GM19238 (cell line): ENCODE measurements at regions not wholly inside any gene's neighbourhood (a gene's known extent, or its start where the extent isn't known, plus 50 kb on each side); places are given as distances from the start of the nearest gene placed in this dataset.

Source experiments
- DNase-seq: peaks from one replicate; pipeline ENCODE4 v3.0.0; 2011; ENCODE audit warnings: low spot score; ENCODE audit not compliant: insufficient read length

DNA sequence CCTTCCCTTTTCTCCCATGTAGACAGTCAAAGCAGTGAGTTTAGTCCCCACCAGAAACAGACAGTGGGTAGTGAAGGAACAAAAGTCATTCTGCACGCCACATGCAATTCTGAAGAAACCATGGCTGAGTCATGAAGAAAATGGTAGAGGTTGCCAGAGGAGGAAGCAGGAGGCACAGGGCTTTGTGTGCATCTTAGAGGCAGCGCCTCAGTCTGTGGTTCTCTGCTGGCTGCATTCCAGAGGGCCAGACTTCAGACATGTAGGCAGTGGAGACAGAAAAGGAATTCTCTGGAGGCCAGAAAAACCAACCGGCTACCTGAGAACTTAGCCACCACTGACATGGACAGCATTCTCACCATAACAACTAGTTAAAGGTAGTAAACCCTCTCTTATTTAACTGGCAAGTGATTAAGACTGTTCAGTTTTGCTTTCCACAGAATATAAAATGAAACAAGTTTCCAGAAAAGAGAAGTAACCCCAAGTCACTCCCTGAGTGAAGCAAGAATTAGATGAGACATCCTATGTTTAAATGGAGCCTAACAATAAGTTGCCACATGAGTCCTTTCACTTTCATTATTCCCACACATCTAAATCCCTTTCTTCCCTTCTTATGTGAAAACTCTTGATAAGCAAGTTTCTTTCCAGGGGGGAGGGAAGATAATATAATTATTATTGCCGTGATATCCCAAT, 556.1 kb downstream of the SOX6 start:
- no peak for DNase-seq

DNA sequence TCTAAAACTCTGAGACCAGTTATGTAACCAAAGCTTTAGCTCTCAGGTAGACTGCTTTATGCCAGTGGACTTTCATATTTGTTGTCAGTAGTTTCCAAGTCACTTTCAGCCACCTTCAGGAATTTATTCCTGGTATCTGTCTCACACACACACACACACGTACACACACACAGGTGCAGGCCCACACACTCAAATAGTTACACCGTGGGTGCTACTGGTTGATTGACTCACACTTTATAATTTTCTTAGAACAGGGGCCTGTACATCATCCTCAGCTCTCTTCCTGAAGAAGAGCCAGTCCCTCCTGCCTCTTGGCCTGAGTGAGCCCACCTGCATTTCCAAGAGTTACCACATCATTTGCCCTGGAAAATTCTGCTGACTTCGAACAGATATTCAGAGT, 555.2 kb downstream of the SOX6 start:
- no peak for DNase-seq

DNA sequence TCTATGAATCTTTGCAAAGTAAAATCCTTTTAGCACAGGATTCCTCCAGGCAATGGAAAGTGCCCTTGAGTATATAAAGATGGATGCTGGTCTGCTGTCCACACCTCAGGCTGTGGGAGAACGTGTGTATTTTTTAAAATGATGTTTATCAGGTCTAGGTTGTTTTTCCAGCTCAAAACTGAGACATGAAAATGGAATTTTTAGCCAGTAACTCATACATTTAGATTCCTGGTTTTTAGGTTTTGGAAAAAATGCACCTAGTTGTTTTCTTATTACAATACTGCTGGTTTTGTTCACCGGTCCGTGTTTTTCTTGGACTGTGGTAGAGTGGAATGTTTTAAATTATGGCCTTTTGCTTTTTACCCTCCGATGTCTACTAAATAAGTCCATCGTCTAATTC, 554.7 kb downstream of the SOX6 start:
- no peak for DNase-seq

DNA sequence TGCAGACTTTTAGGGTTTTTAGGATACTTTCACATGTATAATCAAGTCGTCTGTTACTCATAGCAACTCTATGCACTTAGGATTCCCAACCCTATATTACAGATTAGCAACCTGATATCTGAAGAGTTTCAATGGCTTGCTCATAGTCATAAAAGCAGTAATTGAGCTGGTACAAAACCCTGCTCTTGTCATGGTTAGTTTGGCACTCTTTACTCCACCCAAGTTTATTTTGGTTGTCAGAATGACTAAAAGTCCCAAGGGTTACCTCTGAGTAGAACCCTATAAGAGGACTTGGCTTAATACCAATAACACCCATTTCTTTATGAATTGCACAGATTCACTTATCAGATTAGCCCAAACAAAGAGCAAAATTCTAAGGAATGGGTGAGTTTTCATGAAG, 550.6 kb downstream of the SOX6 start:
- DNase-seq: no peak

DNA sequence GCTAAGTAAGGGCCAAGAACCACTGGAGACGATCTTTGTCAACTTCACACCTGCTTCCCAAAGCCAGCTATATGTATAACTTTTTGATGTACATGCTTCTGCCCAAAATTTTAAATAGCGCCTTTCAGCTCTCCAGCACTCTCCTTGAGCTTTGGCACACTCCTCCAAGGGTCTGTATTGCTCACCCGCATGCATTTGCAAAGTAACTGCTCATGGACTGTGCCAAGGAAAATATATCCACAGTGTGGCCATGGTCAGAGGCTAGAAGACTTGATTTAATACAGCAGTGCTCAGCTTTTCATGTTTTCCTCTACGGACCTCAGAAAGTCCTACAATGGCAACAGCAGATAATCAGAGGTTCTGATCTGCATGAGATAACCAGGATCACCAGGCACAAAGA, 550.1 kb downstream of the SOX6 start:
- DNase-seq: no peak

DNA sequence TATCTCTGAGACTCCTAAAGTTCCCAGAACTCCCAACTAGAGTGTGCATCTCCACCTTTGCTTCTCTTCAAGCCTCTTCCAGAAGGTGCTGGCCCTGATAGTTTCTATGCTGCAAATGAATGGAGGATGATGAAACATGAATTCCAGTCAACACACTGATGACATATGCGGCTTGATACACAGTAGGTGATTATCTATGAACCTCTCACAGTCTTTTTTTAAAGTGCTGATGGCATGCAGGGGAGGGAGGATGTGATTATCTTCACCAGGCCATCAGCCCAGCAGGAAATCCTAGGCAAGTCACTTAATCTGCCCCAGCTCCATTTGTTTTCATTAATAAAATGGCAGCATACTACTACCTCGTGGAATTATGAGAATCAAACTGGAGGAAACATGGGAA, 548.5 kb downstream of the SOX6 start:
- DNase-seq: no peak

DNA sequence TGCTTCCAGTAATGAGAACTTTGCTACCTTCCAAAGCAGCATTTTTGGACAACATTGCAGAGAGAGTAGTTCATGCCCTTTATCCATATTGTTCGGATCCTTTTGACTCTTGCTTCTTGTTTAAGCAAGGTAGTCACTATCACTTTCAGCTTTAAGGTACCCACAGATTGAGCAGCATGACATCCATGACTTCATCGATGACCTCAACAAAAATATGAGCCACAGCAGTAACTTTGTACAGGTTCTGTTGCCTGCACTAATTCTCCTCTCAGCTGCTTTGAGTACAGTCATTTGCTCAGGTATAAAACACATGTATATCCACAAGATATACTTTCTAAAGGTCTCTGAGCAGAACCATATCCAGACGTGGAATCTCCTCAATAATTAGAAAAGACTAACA, 546.3 kb downstream of the SOX6 start:
- DNase-seq: no peak

DNA sequence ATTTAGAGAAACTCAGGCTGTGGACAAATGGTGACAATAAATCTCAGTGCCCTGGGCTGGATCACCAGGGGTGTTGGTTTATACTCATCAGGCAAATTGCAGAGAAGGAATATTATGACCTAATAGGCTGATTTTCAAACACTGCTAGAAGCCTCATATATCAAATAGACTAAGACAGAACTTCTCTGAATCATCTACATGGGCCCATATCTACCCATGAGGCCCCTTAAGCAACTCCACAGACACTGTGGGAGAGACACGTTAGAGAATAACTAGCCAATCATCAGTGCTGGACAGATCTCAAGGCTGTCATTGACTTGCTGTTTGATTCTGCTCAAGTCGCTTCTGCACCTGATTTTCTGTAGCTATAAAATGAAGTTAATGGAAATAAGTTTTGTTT, 545.8 kb downstream of the SOX6 start:
- no peak for DNase-seq

DNA sequence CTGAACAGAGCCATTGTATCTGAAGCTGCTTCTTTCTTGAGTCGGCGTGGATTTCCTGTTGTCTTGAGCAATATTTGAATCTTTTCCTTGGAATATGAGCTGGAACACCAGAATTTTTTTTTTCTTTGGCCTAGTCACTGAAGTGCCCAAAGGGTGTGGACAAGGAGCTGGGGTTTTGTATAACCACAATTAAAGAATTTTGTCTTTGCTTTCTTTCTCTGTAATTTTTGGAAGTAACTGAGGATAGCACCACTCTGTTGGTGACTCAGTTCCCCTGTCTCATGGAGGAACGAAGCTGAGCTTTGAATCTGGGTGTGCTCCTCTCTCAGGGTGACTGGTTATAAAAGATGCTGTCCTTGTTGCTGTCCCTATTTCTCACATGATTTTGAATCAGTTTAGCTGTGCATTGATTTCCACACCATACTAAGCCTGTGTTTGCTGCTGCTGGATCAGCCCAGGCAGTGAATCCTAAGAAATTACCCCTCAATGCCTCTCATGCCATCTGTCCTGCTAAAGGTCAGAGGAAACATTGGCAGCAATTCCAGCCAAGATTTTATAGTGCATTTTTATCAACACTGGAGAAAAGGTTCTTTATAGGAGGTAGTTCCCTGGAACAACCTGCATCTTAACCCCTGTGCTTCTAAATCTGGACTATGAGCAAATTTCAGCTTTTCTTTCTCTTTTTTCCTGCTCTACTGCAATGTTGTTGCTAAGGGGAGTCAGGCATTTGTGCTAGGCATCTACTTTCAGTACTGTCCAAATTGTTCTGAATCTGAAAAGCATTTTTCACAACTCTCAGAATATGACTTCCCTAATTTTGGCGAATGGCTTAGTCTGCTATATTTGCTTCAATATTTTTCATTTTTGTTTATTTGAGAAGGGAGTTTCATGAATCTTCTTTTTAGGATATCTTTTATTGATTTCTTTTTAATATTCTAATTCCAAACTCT, 540.8 kb downstream of the SOX6 start:
- no peak for DNase-seq

DNA sequence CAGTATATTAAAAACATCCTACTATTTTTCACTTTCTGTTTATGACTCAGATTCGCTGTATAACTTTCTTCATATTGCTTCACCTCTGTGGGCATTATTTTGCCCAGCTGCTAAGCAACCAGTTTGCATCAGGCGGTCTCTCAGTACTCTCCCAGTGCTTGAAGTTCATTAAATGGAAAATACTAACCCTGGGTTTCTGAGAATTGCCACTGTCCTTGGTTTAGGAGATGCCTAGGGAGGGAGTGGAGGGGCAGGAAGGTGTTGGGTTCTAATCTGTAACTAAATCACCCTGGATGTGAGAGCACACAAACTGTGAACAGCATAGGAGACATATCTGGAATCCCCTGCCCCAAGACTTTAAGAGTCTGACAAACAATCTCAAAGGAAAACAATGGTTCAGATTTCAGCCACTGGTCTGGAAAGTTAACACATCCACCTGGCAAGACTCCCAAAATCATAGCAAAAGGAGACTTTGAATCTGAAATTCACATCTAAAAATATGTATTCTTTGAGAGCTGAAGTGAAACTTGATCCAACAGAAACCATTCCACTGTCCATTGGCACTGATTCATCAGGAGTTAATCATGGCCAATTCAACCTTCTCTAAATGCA, 540.0 kb downstream of the SOX6 start:
- DNase-seq: no peak

DNA sequence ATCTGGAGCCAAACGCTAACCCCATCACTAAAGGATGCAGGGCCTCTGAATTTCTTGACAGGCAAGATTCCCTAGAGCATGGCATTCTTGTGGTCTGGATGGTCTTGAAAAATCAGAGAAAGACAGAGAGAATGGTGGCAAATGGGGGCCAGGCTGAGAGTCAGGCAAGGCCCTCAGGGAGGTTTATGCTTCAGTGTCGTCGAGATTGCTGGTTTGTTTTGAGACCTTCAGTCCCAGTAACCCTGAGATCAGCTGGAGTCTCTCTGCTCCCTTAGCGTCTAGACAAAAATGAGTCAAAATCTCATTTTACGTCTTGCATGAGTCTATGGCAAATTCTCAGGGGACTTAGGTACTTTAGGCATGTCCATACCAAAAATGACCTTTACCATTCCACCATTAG, 539.3 kb downstream of the SOX6 start:
- DNase-seq: no peak

DNA sequence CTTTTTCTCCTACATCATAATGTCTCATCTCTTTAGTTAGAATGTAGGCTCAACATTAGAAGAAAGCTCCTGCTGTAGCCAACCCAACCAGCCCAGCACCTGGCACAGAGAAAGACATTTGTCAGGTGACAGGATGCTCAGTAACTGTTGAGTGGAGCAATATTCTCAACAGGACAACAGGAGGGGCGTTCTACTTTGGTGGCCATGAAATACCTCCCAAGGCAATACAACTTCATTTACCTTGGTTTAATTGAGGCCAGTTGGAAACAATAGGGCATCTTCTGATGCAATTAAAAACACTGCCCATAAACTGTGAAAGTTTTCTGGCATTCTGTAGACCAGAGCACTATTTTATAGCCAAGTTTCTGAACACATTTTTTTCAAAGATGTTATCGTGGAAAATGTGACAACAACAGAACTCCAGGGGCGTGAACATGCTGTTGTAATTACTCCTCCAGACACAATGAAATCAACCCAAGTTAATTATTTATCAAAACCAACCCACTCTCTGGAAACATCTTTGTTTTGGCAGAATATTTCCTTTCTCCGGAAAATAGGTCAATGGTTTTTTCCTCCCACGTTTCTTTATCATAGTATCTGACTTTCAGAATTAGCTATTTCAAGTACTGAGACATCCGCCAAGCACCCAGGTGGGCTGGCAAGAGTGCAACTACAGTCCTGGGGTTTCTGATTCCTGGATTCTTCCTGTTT, 538.1 kb downstream of the SOX6 start:
- DNase-seq: no peak

DNA sequence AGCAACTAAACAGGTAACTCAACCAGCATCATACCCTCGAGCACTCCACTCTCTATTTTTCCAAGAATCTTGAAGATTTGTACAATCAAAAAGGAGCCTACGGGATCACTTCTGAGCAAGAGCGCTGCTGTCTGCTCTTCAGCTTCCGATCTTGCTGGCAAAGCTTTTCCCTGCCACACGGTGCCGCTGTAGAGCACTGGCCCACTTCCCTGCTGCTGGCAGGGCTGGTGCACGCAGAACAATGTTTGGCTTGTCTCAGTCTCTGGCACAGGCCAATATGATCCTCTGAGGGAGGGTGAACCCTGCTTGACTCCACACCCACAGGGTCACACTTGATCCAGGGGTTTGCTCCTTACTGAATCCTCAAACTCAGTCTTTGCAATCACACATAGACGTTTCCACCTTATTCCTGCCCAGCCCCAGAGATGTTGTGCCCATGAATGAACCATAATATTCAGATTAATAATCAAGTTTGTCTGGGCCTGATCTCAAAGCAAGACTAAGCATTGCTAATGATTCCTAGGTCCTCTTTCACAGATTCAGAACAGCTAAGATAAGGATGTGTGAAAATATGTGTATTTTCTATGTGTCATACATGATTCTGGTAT, 536.6 kb downstream of the SOX6 start:
- DNase-seq: peak; percentile 14

DNA sequence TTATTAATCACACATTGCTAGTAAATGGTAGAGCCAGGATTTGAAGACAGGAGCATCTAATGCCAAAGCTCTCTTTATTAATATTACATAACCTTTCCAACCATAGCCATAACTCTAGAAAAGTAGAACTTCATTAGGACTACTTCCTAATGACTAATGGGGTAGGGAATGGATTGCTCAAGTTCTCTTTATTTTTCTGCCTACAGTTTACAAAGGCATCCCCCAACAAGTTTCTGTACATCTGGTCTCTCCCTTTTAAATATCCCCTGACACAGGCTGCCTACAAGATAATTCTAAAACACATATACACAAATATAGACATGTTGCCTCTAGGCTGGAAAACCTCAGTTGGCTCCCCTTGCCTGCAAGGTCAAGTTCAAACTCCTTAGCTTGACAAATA, 534.9 kb downstream of the SOX6 start:
- no peak for DNase-seq

DNA sequence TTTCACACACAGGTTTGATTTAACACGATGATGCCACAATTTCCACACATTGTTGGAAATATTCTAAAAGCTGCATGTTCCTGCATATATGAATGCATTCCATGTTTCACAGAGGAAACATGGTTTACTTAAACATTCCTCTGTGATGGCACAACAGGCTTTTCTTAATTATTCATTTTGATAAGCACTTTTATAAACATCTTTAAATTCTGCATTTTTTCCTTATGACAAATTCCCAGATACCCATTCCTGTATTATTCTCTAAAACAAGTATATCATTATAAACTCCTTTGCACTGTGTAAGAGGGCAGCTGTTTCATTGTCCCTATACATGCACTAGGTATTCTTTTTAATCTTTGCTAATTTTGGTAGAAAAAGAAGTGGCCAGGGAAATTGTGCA, 532.3 kb downstream of the SOX6 start:
- DNase-seq: no peak

DNA sequence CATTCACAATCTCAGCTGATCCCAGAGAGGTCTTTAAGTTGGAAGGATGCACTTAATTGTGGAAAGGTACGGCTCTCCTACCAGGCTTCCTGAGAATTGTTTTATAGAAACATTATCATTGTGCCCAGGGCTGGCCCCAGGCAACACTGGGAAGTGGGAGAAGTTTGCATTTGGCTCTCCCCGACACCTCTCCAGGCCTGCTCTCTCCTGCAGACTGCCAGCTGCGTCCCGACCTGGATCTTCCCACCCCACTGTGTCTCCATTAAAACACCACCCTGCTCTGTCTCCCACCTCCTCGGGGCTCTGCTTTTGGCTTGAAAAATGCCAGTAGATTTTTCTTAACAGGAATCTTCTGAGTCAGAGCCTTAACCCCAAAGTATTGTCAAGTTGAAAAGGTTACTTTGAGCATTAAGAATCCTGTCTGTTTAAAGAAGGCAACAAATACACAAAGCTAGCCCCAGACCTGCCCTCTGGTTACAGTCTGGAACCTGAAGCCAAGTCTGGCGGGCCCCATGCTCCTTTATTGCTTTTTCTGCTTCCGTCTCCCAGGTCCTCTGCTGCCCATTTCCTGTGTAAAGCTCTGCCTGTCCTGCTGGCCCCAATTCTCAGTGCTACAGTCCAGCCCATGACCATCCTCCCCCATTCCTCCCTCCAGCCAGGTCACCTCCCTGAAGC, 530.2 kb downstream of the SOX6 start:
- no peak for DNase-seq

DNA sequence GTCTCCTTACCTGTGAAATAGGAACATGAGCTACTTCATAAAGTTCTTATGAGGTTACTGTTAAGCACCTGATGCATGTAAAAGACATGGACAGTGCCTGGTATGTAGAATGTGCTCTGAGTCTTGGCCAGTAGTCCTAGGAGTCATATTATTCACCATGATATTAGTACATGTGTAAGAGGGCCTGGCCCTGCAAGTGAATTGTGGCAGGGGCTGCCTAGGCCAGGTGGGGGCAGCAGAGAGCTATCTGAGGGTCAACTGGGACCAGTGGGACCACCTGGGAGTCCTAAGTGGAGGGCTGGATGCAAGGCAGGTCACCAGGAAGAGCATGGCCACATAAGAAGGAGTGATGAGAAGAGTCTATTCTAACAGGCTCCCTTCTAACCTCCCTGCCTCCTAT, 529.5 kb downstream of the SOX6 start:
- DNase-seq: peak; percentile 10

DNA sequence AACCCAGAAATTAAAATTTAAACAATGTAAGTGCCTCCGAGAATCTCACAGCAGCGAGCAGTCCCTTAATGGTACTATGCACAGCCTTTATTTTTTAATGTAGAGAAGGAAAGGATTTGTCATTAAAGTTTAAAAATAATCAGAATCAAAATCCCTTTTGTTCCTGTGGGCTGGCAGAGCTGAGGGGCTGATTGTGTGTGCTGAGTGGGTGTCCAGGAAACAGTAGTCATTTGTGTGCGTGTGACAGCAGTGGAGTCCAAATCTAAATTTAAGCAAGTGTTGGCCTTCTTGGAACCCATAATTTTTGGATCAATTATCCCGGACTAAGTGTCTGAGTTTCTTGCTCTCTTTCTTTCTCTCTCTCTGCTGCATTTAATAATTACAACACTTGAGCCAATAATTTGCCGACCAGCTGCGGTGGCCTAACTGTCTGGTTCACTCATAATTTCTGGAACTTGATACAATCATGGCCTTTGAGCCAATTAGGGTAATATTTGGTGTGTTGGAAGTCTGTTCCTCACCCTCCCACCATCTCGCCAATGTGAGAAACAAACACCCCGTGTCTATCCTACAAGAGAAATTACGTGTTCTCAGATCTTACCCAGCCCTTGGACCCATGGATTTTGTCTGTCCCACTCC, 528.0 kb downstream of the SOX6 start:
- DNase-seq: no peak

DNA sequence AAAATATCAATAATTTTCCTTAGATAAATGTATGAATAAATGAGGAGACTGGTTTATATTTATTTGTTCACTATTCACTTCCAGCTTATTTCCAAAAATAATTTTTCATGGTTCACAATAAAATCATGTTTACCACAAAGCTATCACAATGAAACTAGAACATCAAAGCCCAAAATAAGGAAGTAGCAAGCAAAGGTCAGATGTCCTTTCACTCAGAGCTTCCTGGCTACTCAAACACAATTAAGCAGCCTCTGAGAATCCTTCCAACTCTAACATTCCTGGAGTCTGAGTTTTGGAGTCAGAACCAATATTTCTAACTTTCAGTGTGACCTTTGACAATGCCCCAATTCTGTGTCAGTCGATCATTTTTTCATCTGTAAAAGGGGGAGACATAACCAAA, 527.0 kb downstream of the SOX6 start:
- DNase-seq: no peak

DNA sequence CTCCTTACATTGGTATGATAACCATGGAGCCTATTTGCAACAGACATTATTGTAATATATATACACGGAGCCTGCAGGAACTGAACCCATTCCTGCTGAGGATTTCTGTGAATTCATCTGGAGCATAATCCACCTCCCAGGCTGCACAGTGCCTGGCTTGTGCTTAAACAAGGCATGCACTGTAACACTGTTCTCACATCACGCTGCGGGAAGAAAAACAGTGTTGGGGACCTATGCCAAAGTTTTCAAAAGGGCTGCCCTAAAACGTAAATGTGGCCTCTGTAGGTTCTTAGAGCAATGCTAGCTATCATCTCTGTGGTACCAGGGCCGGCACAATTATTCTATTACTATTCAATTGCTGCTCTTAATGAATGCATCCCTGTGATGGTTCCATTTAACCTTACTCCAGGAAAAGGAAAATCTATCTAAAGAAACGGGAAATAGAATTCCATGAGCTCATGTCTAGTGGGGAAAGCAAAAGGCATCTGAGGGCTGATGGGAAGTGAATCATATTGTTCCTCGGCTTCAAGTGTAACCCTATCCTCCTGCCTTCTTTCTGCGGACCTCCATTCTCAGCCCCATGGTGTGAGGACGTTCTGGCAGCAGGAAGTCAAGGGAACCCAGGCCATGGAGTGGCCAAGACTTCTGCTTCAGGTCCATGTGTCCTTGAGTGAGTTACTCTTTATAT, 525.5 kb downstream of the SOX6 start:
- no peak for DNase-seq
